WI38 (cell line): ENCODE measurements at regions not wholly inside any gene's neighbourhood (a gene's known extent, or its start where the extent isn't known, plus 50 kb on each side); places are given as distances from the start of the nearest gene placed in this dataset.

Experiments
- H3K4me3 ChIP-seq: 2 replicates; pipeline ENCODE4 v1.5.1; 2011; ENCODE audit warnings: low read depth, mild to moderate bottlenecking, control low read depth, low read length
- TF ChIP-seq, protein P1 (sequence below): IDR thresholded peaks from 2 replicates; pipeline ENCODE4 v1.5.1; 2012; ENCODE audit warnings: low read depth, mild to moderate bottlenecking, control low read depth, low read length

- TF ChIP-seq, protein P1, sequence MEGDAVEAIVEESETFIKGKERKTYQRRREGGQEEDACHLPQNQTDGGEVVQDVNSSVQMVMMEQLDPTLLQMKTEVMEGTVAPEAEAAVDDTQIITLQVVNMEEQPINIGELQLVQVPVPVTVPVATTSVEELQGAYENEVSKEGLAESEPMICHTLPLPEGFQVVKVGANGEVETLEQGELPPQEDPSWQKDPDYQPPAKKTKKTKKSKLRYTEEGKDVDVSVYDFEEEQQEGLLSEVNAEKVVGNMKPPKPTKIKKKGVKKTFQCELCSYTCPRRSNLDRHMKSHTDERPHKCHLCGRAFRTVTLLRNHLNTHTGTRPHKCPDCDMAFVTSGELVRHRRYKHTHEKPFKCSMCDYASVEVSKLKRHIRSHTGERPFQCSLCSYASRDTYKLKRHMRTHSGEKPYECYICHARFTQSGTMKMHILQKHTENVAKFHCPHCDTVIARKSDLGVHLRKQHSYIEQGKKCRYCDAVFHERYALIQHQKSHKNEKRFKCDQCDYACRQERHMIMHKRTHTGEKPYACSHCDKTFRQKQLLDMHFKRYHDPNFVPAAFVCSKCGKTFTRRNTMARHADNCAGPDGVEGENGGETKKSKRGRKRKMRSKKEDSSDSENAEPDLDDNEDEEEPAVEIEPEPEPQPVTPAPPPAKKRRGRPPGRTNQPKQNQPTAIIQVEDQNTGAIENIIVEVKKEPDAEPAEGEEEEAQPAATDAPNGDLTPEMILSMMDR = no peak
- no peak overlapping the region for H3K4me3 ChIP-seq
Measured at GRCh38 chr16:64364016-64364415, 757.8 kb downstream of the CDH11 start.

DNA sequence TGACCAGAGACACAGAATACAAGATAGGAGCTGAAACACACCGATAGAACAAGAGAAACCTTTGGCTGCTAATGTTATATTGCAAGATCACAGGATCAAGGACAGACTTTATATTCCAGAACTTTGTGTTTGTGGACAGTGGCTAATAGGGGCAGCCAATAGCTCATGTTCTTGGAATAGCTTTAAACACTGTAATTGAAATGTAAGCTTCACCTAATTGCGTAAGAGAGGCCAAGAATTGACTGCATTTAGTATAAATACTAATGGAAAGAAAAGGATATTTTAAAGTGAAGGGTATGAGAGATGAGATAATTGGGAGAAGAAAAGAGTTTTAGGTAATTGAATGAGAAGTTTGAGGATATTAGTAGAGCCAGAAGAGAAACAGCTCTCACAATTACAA lies 758.8 kb downstream of the CDH11 start:
- TF ChIP-seq, protein P1 = no peak
- no peak overlapping the region for H3K4me3 ChIP-seq

GRCh38 chr16:64362193-64362592 lies 759.7 kb downstream of the CDH11 start:
- TF ChIP-seq, protein P1 = no peak

DNA sequence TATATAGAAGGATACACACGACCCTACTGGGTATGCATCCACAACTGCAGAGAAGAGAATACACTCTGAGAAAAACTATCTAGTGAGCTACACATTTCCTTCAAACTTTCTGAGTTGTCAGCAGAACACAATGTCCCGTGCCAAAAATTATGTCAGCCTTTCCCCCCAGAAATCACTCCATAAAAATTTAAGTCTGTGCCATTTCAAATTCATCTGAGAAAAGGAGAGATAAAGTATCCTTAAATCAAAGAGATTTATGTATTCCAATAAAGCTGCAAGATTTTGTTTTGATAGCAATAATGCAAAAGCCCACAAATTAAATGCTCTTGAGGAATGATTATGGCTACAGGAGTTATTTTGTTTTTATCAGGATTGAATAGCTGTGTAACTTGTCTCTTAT lies 760.1 kb downstream of the CDH11 start:
- no peak overlapping the region for H3K4me3 ChIP-seq
- TF ChIP-seq, protein P1 = no peak

More at GRCh38 chr16:64362193-64362592, 759.7 kb downstream of the CDH11 start:
- no peak overlapping the region for H3K4me3 ChIP-seq

DNA sequence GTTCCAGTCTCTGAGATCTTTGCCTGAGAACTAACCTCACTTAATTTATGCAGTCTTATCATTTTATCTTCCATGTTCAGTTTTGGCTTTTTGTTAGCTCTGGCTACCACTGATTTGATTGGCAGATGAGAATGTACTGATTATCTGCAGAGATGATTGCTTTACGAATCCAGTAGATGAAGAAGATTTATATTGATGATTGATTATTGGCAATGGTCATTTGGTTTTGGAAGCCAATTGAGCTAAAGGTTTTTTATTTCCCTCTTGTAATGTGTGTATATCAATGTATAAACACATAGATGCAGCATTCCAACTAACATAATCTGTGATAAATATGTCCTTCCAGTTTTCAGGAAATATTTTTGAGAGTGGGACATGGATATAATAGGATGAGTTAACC lies 763.6 kb downstream of the CDH11 start:
- TF ChIP-seq, protein P1 = no peak
- no peak overlapping the region for H3K4me3 ChIP-seq

GRCh38 chr16:64356267-64356666 lies 765.6 kb downstream of the CDH11 start:
- no peak overlapping the region for H3K4me3 ChIP-seq
- TF ChIP-seq, protein P1 = no peak

DNA sequence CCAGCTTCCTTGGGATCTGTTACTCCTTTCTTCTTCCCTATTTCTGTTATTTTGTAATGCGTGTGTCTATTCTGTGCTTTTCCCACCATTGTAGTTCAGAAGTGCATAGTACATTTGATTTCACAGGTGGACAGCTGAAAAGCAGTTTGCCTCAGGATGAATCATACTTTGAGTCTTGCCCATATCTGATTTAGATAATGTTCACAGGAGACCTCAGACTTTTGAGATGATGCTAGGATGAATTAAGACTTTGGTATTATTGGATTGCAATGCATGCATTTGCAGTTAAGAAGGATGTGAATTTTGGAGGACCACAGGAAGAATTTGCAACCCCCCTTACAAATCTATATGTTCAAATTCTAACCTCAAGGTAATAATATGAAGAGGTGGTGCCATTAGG lies 769.6 kb downstream of the CDH11 start:
- H3K4me3 ChIP-seq = no peak overlapping the region
- TF ChIP-seq, protein P1 = no peak
